Activated T-cell treated with anti-CD3 and anti-CD28 coated beads for 24 hours (primary cell): ENCODE measurements at regions not wholly inside any gene's neighbourhood (a gene's known extent, or its start where the extent isn't known, plus 50 kb on each side); places are given as distances from the start of the nearest gene placed in this dataset.

Source experiments
- DNase-seq: peaks from one replicate; pipeline ENCODE4 v3.0.0-alpha.2; 2020; ENCODE audit warnings: low read depth

DNA sequence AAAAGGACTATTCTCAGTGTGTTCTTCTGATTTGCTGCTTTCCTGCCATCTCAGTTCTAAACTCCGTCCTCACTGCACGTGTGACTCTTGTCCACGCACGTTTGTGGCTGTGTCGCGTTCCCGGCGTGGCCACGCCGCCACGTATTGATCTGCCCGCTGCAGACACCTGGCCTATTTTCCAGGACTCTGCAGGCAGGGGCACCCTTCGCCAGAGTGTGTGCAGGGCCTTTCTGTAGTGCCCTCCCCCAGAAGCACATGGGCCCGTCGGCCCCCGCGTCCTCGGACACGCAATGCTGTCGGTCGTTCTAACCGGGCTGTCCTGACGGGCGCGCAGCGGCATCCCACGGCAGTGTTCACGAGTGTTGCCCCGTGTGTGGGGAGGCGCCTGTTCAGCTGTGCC, 87.6 kb downstream of the YTHDF1 start:
- DNase-seq: no peak

DNA sequence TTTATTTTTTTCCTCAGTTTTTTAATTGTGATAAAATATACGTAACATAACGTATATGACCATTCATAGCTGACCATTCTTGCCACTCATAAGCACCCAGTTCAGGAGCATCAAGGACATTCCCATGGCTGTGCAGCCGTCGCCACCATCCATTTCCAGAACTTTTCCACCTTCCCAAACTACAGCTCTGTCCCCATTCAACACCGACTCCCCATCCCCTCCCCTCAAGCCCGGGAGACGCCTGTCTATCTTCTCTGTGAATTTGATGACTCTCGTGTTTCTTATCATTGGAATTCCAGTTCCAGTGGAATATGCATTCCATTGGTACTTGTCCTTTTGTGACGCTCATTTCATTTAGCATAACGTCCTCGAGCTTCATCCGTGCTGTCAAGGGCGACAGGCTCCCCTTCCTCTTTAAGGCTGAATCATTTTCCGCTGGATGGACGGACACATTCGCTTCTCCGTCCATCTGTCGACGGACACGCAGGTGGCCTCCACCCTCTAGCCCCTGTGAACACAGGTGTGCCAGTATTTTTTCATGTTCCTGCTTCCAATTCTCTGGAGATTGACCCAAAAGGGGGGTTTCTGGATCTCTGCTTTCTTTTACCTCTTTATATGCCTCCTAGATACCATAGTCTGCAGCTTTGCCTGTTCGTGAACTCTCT, 88.1 kb downstream of the YTHDF1 start:
- no peak for DNase-seq

DNA sequence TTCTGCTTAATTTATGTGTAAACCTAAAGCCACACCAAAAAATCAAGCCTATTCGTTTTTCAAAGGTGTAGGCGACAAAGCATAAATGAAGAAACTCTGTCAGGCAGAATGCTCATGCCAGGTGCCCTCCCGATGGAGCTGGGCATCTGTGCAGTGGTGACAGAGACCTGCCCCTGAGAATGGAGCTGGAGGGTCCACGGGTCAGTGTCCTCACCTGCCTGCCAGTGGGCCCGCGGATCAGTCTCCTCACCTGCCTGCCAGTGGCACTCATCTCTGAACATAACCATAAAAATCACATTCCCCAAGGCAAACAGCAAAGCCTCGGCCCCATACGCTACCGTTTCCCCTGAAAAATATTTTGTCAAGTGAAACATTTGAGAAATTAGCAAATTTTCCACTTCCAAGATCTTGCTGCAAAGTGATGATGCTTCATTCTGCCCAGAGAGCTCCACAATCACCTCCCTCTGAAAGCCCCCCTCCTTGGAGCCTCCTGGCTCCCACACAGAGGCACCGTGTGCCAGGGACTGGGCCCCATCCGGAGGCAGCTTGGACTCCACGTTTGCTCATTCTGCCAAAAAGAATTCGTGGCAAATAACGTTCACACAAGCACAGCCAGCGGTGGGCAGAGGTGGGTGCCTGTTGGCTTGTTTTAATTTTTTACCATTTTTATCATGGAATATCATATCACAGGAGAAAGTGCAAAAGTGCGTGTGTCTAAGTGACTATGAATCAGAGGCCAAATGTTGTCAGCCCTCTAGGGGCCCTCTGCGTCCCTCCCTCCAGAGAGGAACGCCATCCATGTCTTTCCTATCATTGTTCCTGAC, 88.8 kb downstream of the YTHDF1 start:
- DNase-seq: no peak

DNA sequence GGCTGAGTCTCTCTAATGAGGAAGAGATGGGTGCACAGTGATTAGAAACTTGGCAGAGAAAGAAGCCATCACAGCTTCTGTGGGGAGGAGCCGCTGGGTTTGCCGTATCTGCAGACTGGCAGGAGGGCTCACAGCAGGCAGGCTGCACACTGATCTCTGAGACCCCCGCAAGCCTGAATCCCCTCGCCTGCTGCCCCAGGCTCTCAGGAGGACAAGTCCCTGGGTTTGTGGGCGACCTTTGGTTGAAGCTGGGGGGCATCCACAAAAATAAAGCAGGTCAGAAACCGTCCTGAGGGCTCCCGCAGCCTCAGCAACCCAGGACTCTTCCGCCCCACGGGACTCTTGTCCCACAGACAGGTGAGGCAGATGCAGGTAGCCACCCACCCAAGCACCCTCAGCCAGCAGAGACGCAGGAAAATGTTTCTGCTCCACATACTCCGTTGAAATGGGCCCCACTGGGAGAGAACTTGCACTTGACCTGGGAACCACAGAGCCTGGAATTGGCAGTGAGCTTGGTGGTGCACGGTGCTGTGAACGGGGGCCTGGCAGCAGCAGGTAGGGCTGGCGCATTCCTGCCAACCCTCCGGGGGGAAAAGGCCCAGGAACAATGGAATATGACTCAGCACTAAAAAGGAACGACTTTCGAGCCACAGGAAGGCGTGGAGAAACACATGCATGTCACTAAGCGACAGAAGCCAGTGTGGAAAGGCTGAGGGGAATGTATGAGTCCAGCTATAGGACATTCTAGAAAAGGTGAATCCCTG, 89.9 kb downstream of the YTHDF1 start:
- no peak for DNase-seq

DNA sequence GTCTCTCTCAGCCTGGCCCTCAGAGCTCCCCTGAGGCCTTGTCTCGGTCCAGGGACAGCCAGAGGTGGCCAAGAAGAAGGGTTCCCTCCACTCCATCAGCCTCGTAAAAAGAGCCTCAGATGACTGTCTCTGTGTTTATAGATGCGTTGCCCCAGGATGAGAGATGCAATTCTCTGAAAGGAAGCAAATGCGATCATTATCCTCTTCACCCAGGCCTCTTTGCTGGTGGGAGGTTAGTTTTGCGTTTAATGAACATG, 90.4 kb downstream of the YTHDF1 start:
- no peak for DNase-seq

DNA sequence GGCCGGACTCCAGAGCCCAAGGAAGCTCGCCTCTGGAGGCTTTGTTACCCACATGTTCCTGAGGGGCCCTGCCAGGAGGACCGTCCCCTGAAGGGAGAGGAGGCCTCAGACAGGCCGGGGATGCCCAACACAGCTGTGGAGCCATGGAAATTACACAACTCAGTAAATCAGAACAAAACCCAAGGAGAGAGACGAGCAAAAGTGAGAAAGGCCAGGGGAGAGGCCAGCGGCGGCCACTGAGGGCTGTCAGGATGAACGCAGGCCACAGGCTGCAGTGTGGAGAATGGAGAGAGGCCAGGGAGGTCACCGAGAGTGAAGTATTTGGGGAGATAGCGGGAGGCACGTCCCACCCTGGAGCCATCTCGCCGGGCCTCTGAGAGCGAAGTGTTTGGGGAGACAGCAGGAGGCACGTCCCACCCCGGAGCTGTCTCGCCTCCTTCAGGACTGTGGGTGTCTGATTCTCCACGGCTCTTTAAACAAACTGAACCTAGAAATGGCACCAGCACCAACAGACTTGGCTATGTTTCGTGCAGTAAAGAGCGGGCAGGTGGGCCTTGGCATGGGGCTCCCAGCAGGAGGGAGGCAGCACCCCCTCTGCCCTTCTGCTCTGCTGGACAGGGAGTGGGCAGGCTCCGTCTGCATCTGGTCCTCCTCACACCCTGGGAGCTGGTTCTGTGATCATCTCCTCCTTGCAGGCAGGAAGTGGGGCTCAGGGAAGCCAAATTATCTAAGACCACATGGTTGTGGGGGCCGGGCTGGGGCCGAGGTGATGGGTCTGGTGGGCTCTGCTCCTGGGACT, 91.0 kb downstream of the YTHDF1 start:
- DNase-seq: no peak

DNA sequence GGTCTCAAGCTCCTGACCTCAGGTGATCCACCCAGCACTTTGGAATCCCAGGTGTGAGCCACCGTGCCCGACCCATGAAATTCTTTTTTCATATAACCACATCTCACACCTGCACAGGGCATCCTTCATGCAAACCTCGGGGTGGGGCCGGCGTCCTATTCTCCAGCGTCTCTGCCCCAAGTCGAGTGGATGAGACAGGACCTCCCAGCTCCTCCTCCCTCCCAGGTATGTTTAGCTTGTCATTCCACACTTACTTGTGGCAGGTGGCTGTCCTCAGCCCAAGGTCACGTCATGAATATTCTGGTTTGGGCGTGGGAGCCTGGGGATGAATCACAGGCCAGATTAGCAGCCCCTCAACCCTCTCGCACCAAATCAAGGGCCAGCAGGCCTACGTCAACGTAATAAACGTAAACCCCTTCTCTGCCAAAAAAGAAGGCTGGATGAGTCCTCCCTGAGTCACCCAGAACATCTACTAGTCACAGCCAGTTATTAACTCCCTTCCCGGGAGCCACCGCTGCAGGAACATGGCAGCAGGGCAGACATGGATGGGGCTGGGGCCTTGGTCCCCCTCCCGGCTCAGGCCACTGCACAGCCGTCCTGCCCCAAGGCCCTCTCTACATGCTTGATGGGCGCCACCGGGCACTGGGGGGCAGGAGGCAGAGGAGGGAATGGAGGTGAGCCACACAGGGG, 91.7 kb downstream of the YTHDF1 start:
- DNase-seq: no peak

DNA sequence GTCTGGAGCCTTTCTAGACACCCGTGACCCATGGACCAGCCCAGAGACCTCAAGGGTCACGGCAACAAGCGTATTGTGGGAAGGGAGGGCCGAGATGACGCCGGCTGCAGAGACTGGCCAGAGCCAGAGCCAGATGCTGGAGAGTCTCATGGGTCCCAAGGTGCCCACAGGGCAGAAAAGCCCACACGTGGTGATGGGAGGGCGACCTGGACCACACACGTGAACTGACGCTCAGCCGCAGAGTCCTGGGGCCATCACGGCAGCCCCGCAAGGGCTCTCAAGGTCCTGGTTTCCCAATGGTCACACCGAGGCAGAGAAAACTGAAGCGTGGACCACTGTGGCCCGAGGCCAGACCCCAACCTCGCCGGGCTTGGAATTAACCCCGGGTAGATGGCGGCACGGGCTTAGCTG, 92.6 kb downstream of the YTHDF1 start:
- DNase-seq: no peak

DNA sequence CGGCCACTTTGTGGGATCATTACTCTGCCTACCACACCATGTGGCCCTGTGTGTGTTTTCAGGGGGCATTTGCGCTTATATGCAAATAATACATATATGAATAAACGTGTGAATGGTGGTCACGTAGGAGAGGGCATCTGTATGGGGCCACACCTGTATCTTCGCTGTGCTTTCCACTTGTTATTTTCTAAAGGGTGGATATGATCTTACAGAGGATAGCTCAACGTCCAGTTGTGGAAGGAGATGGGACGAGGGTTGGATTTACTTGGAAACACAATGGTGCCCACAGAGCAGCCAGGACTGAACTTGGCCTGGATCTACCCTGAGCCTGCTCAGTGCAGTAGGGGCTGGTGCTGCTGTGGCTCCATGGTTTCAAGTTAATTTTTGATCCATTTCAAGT, 93.3 kb downstream of the YTHDF1 start:
- no peak for DNase-seq

DNA sequence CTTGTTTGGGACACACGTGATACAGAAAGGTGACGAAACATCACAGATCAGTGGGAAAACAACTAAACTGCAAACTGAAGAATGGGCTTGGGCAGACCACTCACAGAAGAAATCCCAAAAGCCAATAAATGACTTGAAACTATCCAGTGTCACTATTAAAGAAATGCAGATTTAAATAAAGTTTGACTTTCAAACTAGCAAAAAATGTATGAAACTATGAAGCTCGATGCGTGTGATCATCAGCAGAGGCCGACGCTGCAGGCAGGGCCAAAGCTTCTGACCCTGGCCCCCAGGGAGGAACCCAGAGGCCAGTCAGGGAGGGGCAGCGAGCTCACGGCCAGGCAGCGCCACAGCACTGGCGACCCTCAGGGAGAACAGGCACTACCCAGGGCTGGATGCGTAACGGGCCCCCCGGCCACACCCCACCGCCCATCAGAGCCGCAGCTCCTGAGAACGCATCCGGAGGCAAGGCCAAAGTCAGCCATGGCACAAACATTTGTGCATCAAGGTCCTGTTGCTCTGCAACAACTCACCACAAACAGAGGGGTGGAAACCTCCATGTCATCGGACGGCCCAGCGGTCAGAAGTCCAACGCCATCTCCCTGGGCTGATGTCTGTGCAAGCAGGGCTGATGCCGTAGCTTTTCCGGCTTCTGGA, 94.1 kb downstream of the YTHDF1 start:
- no peak for DNase-seq

DNA sequence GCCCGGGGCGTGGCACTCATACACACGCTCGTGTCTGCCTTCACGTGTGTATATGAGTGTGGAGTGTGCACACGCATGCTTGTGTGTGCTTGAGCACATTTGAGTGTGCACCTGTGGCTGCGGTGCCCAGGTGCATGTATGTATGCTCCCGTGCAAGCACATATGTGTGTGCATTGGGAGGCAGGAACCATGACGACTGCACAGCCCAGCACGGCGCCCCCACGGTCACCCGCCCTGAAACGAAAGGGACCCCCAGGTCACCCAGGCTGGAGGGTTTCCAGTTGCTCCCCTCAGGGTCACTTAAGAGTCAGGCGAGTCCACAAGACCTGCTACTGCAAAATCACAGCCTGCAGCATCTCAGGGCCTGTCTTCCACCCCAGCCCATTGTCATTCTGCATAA, 94.7 kb downstream of the YTHDF1 start:
- no peak for DNase-seq

DNA sequence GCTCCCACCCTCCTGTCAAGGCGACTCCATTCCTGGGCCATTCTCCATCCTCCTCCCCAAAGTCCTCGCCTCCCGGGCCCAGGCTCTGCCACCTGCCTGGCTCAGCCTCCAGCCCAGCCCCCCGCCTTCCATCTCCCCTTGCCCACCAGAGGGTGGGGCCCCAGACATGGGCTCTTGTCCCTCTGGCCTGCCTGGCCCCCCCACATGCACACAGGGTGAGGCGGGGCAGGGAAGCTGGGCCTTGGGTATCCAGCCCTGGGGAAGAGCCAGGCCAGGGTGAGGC, 95.2 kb downstream of the YTHDF1 start:
- no peak for DNase-seq

DNA sequence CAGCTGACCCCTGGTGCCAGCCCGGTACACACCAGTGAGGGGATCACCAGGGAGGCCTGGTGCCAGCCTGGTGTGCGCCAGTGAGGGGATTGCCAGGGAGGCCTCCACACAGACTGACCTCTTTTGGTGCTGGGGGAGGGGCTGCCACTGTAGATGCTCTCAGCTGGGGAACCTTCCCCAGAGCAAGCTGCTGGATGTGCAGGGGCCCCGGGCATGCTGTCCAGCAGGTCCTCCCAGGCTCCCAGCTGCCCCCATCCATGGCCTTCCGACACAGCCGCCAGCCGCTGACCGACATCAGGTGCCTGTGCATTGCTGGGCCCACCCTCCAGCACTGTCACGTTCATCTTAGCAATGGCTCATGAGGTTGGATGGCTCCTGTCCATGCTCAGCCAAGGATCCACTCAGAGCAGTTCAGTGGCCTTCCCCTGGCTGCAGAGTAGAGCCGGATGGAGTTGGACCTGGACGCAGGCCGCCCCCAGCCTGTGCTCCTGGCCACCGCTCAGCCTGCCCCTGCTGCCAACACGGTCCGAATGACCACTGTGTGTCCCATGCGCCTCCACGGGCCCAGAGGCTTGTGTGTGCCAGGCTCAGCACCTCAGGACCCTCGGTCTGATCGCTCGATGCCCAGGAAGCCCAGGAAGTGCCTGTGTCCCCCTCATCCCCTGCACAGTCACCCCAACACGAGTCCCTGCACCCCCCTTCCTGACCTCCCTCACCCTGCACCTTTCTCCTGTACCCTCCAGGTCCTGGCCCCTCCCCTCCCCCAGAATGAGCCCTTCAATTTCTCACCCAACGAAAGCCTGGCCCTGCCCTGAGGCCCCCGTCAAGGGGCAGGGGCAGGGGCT, 95.7 kb downstream of the YTHDF1 start:
- DNase-seq: no peak

DNA sequence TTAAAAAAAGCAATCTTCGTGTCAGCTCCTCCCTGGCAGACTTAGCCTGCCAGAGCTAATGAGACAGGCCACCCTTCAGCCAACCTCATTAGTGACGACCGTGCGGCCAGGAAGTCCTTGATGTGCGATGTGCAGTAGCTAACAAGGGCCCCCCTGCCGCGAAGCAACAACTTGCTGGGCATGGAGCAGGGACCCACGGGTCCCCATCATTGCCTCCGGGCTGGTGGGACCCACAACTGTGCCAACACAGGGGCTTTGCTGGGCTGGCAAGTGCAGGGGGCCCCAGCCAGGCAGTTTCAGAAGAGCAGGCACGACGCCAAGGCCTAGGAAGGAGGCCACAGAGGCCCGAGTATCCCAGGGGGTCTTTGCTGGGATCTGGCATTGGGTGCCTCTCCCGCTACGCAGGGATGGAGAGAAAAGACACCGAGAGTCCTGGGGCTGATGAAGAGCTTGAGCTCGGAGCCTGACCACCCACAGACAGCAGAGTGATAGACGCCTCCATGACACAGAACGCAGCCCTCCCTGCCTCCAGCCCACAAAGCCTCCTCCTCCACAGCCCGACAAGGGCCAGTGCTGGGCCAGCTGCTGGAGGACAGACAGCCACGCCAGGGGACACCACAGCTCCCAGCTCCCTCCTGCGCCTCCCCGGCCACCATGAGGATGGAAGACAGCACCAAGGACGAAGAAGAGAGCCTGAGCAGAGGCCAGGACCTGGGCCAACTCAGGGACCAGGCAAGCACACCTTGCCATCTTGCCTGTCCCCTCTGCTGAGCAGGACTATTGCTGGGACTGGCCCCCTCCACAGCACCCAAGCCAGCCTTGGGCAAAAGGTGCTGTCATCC, 96.6 kb downstream of the YTHDF1 start:
- no peak for DNase-seq

DNA sequence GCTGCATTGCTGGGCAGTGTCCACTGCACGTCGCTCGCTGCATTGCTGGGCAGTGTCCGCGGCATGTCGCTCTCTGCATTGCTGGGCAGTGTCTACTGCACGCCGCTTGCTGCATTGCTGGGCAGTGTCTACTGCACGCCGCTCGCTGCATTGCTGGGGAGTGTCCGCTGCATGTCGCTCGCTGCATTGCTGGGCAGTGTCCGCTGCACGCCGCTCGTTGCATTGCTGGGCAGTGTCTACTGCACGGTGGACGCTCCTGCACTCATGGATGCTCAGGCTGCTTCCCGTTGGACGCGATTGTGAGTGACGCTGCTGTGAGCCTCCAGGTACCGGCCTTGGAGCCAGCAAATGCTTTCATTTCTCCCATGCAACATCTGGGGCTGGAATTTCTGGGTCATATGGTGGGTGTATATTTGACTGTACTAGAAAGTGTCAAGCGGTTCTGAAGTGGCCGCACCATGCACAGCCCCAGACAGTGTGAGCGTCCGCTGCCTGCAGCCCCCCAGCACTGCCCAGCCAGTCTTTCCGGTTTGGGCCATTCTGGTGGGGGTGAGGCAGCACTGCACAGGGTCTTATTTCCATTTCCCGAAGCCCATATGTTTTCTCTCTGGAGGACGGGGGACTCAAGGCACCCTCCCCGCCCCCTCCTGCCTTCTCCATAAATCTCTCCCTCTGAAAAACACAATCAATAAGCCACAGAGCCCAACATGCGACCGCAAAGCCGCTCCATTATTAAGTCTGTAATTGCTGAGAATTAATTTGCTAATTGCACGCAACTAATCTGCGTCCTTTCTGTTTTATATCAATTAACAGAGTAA, 97.4 kb downstream of the YTHDF1 start:
- DNase-seq: no peak

DNA sequence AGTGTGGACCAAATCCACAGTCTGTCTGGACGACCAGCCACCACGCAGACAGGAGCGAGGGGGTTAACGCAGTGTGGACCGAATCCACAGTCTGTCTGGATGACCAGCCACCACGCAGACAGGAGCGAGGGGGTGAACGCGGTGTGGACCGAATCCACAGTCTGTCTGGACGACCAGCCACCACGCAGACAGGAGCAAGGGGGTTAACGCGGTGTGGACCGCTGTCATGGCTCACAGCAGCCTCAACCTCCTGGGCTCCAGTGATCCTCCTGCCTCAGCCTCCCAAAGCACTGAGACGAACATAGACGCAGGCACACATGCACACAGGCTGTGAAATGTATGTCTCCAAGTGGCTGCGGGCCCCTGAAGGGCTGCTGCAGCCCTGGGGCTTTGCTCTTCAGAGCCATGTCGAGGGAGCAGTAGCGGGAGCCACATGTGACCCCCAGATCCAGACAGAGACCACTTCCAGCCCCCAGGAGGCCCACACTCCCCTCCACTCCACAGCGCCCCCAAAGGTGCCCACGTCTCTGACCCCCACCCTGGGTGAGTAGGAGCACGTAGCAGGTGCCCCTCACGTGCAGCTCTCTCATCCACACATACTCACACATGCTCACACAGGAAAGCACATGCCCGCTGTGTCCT, 98.1 kb downstream of the YTHDF1 start:
- DNase-seq: no peak

DNA sequence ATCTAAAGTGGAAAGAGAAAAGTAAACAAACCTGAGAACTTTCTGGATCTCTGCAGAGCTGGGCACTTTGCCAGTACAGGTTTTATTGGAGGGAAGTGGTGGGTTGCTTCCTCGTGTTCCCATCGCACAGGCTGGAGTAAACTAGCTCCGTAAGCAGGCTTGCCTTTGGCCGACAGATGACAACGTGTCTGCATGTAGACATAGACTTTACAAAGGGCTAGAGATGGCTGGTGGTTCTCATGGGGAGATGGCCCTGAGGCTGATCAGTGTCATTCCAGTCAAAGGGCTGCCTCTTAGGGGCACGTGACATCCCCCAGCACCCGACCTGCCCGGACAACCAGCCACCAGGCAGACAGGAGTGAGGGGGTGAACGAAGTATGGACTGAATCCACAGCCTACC, 98.8 kb downstream of the YTHDF1 start:
- no peak for DNase-seq

DNA sequence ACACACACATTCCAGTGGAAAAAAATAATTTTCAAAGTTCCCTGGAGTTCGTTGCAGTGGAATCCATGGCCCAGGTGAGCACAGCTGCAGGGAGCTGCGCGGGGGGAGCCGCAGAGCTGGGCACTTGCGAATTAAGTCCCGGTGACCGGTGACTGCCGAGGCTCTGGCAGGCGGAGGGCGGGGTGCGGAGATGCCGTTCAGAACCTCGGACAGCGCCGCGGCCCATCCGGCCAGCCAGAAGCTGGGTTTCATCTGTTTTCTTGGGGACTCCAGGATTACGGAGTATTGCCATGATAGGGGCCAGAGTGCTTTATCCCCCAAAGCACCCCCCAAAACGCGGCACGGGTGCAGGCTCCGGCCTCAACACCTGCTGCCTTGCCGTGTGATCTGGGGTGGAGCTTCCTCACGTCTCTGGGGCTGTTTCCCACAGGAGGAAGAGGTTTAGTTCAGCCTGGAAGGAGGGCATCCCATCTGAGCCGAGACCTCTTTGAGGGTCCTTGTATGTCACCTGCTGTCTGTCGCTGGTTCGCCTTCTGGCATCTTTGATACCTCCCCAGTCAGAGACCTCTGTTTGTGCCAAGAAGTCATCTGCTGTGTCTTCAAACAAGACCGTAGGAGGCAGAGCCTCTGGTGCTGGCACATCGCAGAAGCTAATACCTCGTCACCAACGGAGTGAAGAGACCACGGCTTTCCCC, 99.4 kb downstream of the YTHDF1 start:
- no peak for DNase-seq
